KOPT-K1 (cell line): ENCODE measurements at regions not wholly inside any gene's neighbourhood (a gene's known extent, or its start where the extent isn't known, plus 50 kb on each side); places are given as distances from the start of the nearest gene placed in this dataset.
"Not testable (repeated sequence)": the region's sequence is repeated elsewhere in the genome, so short reads cannot be mapped to it uniquely, and the experiment has no call there.

Experiments
- H3K27ac ChIP-seq: fragments of 200-600 bp; sonication (generic); 2 replicates; pipeline ENCODE4 v1.5.1; 2016; ENCODE audit warnings: antibody characterized with exemption, mild to moderate bottlenecking, low read depth, low read length; ENCODE audit not compliant: poor library complexity, severe bottlenecking
- H3K36me3 ChIP-seq: fragments of 200-600 bp; sonication (generic); 2 replicates; pipeline ENCODE4 v1.5.1; 2017; ENCODE audit warnings: antibody characterized with exemption, mild to moderate bottlenecking, low read length, moderate library complexity; ENCODE audit not compliant: insufficient read depth
- H3K9me3 ChIP-seq: fragments of 200-600 bp; sonication (generic); 2 replicates; pipeline ENCODE4 v1.5.1; 2017; ENCODE audit warnings: antibody characterized with exemption, low read length, mild to moderate bottlenecking; ENCODE audit not compliant: insufficient read depth, poor library complexity, severe bottlenecking

DNA sequence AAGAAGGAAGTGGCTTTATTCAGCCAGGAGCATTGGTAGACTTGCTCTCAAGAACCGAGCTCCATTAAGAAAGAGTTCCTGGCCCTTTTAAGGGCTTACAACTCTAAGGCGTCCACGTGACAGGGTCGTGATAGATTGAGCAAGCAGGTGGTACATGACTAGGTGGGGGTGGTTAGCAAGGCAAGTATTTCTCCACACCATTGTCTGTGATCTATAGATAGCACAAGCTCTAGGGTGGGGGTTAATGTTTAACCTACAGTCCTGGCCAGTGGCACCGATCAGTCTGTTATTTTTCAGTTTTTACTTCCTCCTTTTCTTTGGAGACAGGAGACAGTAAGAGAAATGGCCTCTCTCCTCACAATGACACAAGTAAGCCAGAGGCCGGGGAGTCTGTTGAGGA is 215.1 kb downstream of the UQCRFS1 start:
- H3K9me3 ChIP-seq, result peaks cover 35% of the 10 kb centered on the region
- not testable (repeated sequence) for H3K36me3 ChIP-seq, H3K27ac ChIP-seq

DNA sequence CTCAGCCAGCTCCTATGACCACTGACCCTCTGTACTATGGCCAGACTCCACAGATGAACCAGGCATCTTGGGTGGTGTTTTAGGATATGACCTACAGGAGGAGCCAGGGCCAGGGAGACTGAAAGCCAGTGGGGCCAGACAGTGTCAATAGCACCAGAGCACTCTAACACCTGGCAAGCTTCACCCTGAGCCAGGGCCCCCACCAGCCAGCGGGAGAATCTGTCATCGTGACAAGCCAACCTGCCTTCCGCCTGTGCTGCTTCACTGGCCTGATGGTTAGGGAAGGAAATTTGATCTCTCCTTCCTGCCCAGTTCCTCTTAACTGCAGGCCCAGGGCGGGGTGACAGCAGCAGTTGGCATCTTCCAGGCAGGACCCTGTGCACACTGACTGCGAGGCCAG is 222.4 kb downstream of the UQCRFS1 start:
- peaks cover 18% of the 10 kb centered on the region for H3K9me3 ChIP-seq
- no peaks in the 10 kb centered on the region for H3K36me3 ChIP-seq
- no peak overlapping the region for H3K27ac ChIP-seq

DNA sequence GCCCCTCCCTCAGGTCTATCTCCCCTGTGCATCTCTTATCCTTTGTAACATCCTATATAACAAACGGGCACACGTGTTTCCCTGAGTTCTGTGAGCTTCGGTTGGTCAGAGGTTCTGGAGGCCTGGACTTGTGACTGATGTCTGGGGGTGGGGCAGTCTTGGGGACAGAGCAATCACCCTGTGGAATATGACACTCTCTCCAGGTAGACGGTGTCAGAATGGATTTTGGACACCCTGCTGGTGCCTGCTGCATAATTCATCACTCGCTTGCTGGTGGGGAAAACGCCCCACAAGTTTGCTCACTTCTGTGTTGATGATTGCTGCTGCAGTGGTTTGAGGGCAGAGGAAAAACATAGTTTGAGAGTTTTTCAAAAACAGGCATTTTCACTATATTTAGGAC is 223.2 kb downstream of the UQCRFS1 start:
- no peaks in the 10 kb centered on the region for H3K36me3 ChIP-seq
- no peak overlapping the region for H3K27ac ChIP-seq
- H3K9me3 ChIP-seq, result peaks cover 16% of the 10 kb centered on the region

DNA sequence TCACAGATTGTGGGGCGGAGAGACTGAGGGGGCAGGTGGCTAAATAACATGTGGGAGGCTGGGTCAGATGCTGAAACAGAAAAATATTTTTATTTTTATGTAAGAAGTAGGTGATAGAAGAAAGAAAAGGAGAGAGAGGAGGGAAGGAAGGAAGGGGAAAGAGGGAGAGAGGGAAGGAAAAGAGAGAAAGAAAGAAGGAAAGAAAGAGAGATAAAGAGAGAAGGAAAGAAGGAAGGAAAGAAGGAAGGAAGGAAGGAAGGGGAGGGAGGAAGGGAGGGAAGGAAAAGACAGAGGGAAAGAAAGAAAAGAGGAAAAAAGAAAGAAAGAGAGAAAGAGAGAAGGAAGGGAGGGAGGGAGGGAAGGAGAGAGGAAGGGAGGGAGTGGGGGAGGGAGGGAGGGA is 224.9 kb downstream of the UQCRFS1 start:
- H3K27ac ChIP-seq, result no peak overlapping the region
- no peaks in the 10 kb centered on the region for H3K9me3 ChIP-seq
- no peaks in the 10 kb centered on the region for H3K36me3 ChIP-seq

DNA sequence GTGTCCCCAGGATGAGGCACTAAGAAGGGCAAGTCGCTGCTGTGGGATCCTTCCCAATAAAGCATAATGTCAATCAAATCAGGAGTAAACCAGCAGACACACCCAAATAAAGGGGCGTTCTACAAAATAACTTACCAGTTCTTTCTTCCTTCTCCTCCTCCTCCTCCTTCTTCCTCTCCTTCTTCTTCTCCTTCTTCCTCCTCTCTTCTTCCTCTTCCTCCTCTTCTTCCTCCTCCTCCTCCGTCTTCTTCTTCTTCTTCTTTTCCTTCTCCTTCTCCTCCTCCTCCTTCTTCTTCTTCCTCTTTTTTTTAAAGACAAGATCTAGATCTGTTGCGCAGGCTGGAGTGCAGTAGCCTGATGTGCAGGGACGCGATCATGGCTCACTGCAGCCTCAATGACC is 225.8 kb downstream of the UQCRFS1 start:
- Histone ChIP-seq H3K9me3 (no peaks in the 10 kb centered on the region), H3K27ac (no peak overlapping the region), H3K36me3 (no peaks in the 10 kb centered on the region)

DNA sequence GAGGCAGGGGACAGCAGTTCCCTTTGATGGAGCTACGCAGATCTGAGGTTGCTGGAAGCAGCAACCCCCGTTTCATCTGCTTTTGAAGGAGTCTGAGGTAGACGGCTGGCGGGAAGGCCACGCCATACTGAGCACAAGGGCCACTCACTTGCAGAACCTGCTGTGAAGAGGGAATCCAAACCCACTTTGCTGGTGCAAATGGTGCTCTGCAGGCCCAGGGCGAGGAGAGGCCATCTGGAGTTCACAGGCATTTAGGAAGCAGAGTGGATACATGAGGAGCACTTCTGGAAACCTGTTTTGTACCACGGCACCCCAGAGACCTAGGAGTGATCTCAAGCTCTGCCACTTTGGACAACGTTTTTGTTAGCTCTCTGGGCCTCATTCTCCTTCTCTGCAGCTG is 227.8 kb downstream of the UQCRFS1 start:
- Histone ChIP-seq H3K27ac (no peak overlapping the region), H3K36me3 (no peaks in the 10 kb centered on the region), H3K9me3 (no peaks in the 10 kb centered on the region)

DNA sequence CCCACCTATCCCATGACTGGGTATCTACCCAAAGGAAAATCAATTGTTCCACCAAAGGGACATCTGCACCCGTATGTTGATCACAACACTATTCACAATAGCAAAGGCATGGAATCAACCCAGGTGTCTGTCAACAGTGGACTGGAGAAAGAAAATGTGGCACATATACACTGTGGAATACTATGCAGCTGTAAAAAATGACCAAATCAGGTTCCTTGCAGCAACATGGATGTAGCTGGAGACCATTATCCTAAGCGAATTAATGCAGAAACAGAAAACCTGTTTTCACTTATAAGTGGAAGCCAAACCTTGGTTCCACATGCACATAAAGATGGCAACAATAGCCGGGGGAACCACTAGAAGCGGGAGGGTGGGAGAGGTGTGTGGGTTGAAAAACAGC is 228.6 kb downstream of the UQCRFS1 start:
- Histone ChIP-seq H3K27ac (no peak overlapping the region), H3K9me3 (no peaks in the 10 kb centered on the region), H3K36me3 (no peaks in the 10 kb centered on the region)

DNA sequence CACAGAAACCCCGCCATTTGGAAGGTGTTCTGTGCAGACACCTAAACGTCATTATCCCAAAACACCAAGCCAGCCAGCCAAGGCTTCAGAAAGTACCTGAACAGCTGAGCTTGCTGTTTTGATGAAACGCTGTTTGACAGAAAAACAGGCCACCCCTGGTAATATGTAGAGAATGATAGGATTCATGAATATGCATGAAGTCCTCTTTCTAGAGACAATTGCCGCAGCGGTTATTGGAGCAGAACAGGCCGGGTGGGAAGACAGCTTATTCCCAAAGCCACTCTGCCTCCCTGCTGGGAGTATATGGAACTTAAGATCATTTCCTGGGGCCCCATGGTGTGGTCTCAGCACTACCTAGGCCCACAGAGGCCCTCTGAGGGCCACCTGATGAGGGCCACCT is 229.5 kb downstream of the UQCRFS1 start:
- Histone ChIP-seq H3K27ac (no peak overlapping the region), H3K9me3 (no peaks in the 10 kb centered on the region), H3K36me3 (no peaks in the 10 kb centered on the region)

DNA sequence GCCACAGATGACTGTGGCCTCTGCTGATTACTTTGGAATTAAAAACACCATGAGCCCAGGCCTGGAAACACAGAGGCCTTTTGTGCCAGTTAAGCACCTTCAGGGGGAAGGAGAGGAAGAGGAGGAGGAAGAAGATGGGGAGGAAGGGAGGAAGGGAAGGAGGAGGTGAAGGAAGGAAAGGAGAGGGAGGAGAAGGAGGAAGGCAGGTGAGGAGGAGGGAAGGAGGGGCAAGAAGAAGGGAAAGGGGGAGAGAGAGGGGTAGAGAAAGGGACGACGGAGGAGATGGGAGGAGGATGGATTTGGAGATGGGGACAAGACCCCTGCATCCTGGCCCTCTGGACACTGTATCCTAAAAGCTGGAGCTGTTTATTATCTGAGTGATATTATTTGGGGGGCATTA is 231.0 kb downstream of the UQCRFS1 start:
- H3K9me3 ChIP-seq, result no peaks in the 10 kb centered on the region
- H3K36me3 ChIP-seq, result no peaks in the 10 kb centered on the region
- H3K27ac ChIP-seq, result no peak overlapping the region

DNA sequence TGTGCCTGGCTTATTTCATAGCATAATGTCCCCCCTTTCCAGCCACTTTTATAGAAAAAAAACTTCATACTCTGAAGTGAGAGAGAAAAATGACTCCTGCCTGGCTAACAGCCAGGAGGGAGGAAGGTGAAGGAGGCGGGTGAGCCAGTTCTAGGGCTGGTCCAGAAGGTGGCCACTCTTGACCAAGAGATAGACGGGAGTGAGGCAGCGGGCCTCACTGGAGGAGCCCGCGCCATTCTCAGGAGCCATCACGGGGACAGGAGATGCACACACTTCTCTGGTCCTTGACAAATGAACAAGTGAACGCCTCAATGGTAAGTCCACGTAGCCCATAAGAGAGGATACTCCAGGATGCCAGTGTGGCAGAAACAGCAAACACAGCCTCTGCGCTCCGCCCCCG is 231.4 kb downstream of the UQCRFS1 start:
- Histone ChIP-seq H3K36me3 (no peaks in the 10 kb centered on the region), H3K9me3 (no peaks in the 10 kb centered on the region), H3K27ac (no peak overlapping the region)

DNA sequence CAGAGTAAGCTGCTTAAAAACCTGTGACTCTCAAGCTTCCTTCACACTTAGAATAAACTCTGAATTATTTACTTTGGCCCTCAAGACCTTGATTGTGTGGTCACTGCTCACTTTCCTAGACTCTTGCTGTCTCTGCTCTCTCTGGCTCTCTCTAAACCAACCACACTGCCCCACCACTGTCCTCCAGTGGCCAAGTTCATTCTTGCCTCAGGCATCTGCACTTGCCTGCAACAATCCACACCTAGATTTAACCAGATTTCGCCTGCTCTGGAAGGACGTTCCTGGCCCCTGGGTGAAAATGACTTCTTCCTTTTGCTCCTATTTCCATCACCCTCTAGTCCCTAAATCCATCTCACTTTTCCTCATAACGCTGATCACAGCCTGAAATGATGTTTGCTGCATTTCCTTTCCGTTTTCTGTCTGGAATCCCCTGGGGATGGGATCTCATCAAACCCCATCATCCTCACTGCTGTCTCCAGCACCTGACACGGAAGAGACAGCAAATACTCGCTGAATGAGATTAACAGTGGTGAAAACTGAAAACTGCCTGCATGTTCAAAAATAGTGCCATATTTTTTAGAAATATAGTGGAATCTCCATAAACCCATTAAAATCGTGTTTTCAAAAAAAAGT is 232.6 kb downstream of the UQCRFS1 start:
- Histone ChIP-seq H3K27ac (no peak overlapping the region), H3K9me3 (no peaks in the 10 kb centered on the region), H3K36me3 (no peaks in the 10 kb centered on the region)

DNA sequence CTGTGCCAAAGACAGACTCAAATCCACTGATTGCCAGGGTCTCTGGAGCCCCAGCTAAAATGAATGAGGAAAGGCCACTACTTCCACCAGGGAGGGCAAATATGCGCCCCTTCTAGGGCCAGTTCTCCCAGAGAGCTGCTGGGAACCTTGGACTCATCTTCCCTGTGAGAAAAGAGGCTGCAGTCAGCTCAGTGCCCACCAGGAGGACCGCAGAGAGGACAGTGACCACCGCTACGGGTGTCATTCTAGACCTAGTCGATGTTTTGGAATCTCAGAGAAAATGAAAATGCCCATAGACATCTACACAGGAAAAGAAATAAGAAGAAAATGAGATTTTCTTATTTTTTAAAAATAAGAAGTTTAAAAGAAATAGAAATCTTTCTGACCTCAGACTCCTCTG is 235.1 kb downstream of the UQCRFS1 start:
- Histone ChIP-seq H3K27ac (no peak overlapping the region), H3K36me3 (no peaks in the 10 kb centered on the region), H3K9me3 (no peaks in the 10 kb centered on the region)

DNA sequence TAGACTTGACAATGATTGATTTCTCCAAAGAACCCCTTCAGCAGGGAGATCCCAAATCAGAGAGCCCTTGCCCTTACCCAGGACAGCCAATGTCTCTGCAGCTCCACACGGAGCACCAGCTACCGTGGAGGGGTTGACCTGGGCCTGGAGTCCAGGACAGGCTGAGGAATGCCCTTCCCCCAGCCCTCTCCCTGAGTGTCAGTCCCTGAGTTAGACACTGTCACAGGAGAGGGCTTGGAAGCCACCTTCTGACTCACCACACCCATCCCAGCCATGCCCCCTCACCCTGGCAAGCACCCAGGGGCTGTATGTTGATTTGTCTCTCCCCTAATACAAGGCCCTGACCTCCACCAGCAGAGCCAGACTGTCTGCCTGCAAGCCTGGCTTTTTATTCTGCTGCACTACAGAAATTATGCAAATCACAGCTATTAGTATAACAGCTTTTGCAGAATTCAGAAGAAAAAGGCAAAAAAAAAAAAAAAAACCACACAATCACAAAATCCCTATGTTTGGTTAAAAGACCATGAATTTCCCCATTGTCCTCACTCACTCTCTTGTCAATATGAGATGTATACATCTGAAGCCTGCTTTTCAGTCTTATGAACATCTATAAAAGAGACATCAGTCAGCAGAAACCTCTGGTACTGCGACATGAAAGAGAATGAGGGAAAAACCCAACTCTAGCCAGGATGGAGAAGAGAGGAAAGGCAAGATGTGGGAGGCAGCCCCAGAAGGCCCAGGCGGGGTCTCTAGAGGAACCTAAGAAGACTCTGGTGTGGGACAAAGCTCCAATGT is 240.7 kb downstream of the UQCRFS1 start:
- H3K9me3 ChIP-seq, result no peaks in the 10 kb centered on the region
- no peaks in the 10 kb centered on the region for H3K36me3 ChIP-seq
- H3K27ac ChIP-seq, result no peak overlapping the region

DNA sequence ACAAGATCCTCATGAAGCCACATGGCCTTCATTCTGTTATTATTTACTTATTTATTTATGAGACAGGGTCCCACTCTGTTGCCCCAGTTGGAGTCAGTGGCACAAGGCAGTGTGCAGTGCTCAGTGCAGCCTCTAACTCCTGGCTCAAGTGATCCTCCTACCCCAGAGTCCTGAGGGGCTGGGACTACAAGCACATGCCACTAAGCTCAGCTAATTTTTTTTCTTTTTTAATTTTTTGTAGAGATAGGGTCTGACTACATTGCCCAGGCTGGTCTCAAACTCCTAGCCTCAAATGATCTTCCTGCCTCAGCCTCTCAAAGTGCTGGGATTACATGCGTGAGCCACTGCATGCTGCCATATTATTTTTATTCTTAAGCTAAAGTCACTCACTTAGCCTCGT is 241.4 kb downstream of the UQCRFS1 start:
- H3K9me3 ChIP-seq, result no peaks in the 10 kb centered on the region
- H3K36me3 ChIP-seq, result no peaks in the 10 kb centered on the region
- no peak overlapping the region for H3K27ac ChIP-seq

DNA sequence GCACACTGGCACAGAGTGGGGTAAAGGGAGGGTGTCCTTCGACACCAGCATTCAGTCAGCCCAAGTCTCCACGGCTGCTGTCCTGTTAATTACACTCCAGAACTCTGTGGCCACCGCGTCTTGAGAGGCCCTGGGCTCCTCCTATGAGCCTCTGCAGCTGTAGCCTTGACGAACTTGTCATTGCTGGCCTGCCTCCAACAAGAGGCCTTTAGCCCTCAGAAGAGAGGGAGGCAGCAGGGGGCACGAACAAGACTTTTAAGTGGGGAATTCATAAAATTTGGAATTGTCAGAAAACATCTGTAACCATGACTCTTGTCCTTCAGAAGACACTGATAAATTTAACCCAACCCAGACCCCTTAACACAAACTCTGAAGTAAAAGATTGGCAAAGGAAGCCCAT is 241.9 kb downstream of the UQCRFS1 start:
- Histone ChIP-seq H3K27ac (no peak overlapping the region), H3K36me3 (no peaks in the 10 kb centered on the region), H3K9me3 (no peaks in the 10 kb centered on the region)

DNA sequence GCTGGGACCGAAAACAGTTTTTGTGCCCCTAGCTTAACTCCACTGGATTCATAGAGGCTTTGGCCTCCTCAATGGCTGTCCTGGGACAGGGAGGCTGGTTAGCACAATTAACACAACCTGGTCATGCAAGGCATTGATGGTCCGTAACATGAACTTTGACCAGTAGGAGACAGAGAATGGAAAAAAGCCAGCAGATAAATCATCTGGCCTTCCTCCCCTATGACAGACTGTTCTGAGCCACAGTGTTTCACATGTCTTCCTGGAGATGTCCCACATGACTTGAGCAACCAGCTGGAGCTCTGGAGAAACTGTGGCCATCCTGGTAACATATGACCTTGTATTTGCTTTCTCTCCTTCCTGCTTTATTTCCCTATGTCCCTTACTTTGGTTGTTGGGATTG is 244.2 kb downstream of the UQCRFS1 start:
- no peak overlapping the region for H3K27ac ChIP-seq
- H3K36me3 ChIP-seq, result no peaks in the 10 kb centered on the region
- no peaks in the 10 kb centered on the region for H3K9me3 ChIP-seq
